ENCODE measurements at regions not wholly inside any gene's neighbourhood (a gene's known extent, or its start where the extent isn't known, plus 50 kb on each side); places are given as distances from the start of the nearest gene placed in this dataset.

- no peaks in the 10 kb centered on the region for H3K27me3 ChIP-seq (ENCODE audit: control insufficient read depth, insufficient read depth, low read length)
- no peak overlapping the region for H3K4me2 ChIP-seq (ENCODE audit: extremely low read depth, insufficient read depth, low read length)
- H3K27ac ChIP-seq (ENCODE audit: insufficient read depth, low read length), result no peak overlapping the region
- no peaks in the 10 kb centered on the region for H4K20me1 ChIP-seq (ENCODE audit: control insufficient read depth, extremely low read depth, insufficient read depth, low read length)
- no peaks in the 10 kb centered on the region for H3K36me3 ChIP-seq (ENCODE audit: control insufficient read depth, insufficient read depth, low read length)
- no peak overlapping the region for H3K9ac ChIP-seq (ENCODE audit: insufficient read depth, low read length)
- H3K79me2 ChIP-seq (ENCODE audit: control insufficient read depth, insufficient read depth, low read length), result no peaks in the 10 kb centered on the region
- no peak overlapping the region for H3K4me3 ChIP-seq (replicated peaks in 1 of 4; ENCODE audit: control extremely low read depth in 1 of 4, insufficient read depth in 1 of 4, low read depth in 3 of 4, low read length in 4 of 4)
- TF ChIP-seq, protein P1, sequence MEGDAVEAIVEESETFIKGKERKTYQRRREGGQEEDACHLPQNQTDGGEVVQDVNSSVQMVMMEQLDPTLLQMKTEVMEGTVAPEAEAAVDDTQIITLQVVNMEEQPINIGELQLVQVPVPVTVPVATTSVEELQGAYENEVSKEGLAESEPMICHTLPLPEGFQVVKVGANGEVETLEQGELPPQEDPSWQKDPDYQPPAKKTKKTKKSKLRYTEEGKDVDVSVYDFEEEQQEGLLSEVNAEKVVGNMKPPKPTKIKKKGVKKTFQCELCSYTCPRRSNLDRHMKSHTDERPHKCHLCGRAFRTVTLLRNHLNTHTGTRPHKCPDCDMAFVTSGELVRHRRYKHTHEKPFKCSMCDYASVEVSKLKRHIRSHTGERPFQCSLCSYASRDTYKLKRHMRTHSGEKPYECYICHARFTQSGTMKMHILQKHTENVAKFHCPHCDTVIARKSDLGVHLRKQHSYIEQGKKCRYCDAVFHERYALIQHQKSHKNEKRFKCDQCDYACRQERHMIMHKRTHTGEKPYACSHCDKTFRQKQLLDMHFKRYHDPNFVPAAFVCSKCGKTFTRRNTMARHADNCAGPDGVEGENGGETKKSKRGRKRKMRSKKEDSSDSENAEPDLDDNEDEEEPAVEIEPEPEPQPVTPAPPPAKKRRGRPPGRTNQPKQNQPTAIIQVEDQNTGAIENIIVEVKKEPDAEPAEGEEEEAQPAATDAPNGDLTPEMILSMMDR (conservative IDR thresholded peaks at IDR 0.05 in 1 of 2, IDR thresholded peaks at IDR 0.05 in 1 of 2; ENCODE audit: low read depth in 1 of 2, low read length in 2 of 2), result no peak
- TF ChIP-seq EZH2 (IDR thresholded peaks at IDR 0.05; ENCODE audit: low read length, missing control alignments), result no peak
- no peak overlapping the region for H2AFZ ChIP-seq (ENCODE audit: low read length)
- no peaks in the 10 kb centered on the region for H3K9me3 ChIP-seq (ENCODE audit: control insufficient read depth, insufficient read depth, low read depth, low read length)
- no peaks in the 10 kb centered on the region for H3K4me1 ChIP-seq (ENCODE audit: control insufficient read depth, extremely low read depth, insufficient read depth, low read length)
- DNase-seq (ENCODE audit: low read depth in 2 of 2), result no peak
These were observed 130.7 kb downstream of the ZFP36L2 start for GRCh38 chr2:43095533-43096295.

GRCh38 chr2:43092520-43093179, 133.8 kb downstream of the ZFP36L2 start:
- no peaks in the 10 kb centered on the region for H3K79me2 ChIP-seq (ENCODE audit: control insufficient read depth, insufficient read depth, low read length)
- H3K36me3 ChIP-seq (ENCODE audit: control insufficient read depth, insufficient read depth, low read length), result no peaks in the 10 kb centered on the region
- H3K27ac ChIP-seq (ENCODE audit: insufficient read depth, low read length), result no peak overlapping the region
- peaks cover 4% of the 10 kb centered on the region for H3K4me1 ChIP-seq (ENCODE audit: control insufficient read depth, extremely low read depth, insufficient read depth, low read length)
- TF ChIP-seq, protein P1 (conservative IDR thresholded peaks at IDR 0.05 in 1 of 2, IDR thresholded peaks at IDR 0.05 in 1 of 2; ENCODE audit: low read depth in 1 of 2, low read length in 2 of 2), result no peak
- TF ChIP-seq EZH2 (IDR thresholded peaks at IDR 0.05; ENCODE audit: low read length, missing control alignments), result no peak
- no peaks in the 10 kb centered on the region for H4K20me1 ChIP-seq (ENCODE audit: control insufficient read depth, extremely low read depth, insufficient read depth, low read length)
- DNase-seq (ENCODE audit: low read depth in 2 of 2), result no peak
- no peaks in the 10 kb centered on the region for H3K9me3 ChIP-seq (ENCODE audit: control insufficient read depth, insufficient read depth, low read depth, low read length)
- no peaks in the 10 kb centered on the region for H3K27me3 ChIP-seq (ENCODE audit: control insufficient read depth, insufficient read depth, low read length)
- H2AFZ ChIP-seq (ENCODE audit: low read length), result no peak overlapping the region
- H3K9ac ChIP-seq (ENCODE audit: insufficient read depth, low read length), result no peak overlapping the region
- no peak overlapping the region for H3K4me2 ChIP-seq (ENCODE audit: extremely low read depth, insufficient read depth, low read length)
- H3K4me3 ChIP-seq (replicated peaks in 1 of 4; ENCODE audit: control extremely low read depth in 1 of 4, insufficient read depth in 1 of 4, low read depth in 3 of 4, low read length in 4 of 4), result no peak overlapping the region

DNA sequence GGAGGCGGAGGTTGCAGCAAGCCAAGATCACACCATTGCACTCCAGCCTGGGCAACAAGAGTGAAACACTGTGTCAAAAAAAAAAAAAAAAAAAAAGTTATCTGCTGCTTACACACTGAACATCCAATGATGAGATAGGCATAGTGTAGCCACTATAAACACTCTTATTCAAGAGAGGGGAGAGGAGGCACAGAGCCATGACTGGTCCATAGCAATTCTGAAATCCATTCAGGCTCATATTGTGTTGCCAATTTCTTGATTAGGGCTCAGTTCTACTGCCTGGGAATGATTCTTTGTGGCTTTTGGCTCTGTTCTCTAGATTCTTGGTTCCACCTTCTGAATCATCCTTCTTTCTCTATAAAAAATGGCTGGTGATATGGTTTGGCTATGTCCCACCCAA, 136.1 kb downstream of the ZFP36L2 start:
- Histone ChIP-seq H3K27me3 (ENCODE audit: control insufficient read depth, insufficient read depth, low read length) (no peaks in the 10 kb centered on the region), H3K9me3 (ENCODE audit: control insufficient read depth, insufficient read depth, low read depth, low read length) (no peaks in the 10 kb centered on the region), H3K4me1 (ENCODE audit: control insufficient read depth, extremely low read depth, insufficient read depth, low read length) (peaks cover 22% of the 10 kb centered on the region), H3K4me2 (ENCODE audit: extremely low read depth, insufficient read depth, low read length) (no peak overlapping the region), H3K36me3 (ENCODE audit: control insufficient read depth, insufficient read depth, low read length) (no peaks in the 10 kb centered on the region), H2AFZ (ENCODE audit: low read length) (no peak overlapping the region), H3K4me3 (replicated peaks in 1 of 4; ENCODE audit: control extremely low read depth in 1 of 4, insufficient read depth in 1 of 4, low read depth in 3 of 4, low read length in 4 of 4) (no peak overlapping the region), H4K20me1 (ENCODE audit: control insufficient read depth, extremely low read depth, insufficient read depth, low read length) (no peaks in the 10 kb centered on the region), H3K27ac (ENCODE audit: insufficient read depth, low read length) (no peak overlapping the region), H3K79me2 (ENCODE audit: control insufficient read depth, insufficient read depth, low read length) (no peaks in the 10 kb centered on the region), H3K9ac (ENCODE audit: insufficient read depth, low read length) (no peak overlapping the region)
- TF ChIP-seq EZH2 (IDR thresholded peaks at IDR 0.05; ENCODE audit: low read length, missing control alignments), result no peak
- TF ChIP-seq, protein P1 (conservative IDR thresholded peaks at IDR 0.05 in 1 of 2, IDR thresholded peaks at IDR 0.05 in 1 of 2; ENCODE audit: low read depth in 1 of 2, low read length in 2 of 2), result no peak
- DNase-seq (ENCODE audit: low read depth in 2 of 2), result peak in 1 of 2 donors; percentile 23

Measured in fibroblast of lung (primary cell).